Pulmonary artery endothelial cell (primary cell): ENCODE measurements at regions not wholly inside any gene's neighbourhood (a gene's known extent, or its start where the extent isn't known, plus 50 kb on each side); places are given as distances from the start of the nearest gene placed in this dataset.

Experiments
- DNase-seq: peaks from one replicate; pipeline ENCODE4 v3.0.0-alpha.2; 2011; ENCODE audit warnings: low read depth, low spot score

GRCh38 chr9:27749838-27750237 is 176.6 kb upstream of the C9orf72 start:
- DNase-seq, result no peak

DNA sequence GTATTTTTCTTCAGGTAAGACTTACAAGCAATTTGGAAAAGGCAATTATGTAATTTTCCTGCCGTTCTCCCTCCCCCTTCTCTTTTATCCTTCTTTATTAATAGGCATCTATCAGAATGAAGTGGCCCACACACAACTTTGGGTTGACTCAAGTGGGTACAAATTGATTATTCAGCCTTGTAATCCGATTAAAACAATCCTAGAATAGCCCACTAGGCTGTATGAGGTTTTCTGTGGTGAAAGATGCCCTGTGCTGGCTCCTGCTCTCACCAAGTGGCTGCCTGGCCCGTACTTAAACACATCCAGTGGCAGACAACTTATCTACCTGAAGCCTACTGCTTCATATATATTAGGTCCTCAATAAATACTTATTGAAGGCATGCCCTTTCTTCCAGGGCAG is 177.3 kb upstream of the C9orf72 start:
- no peak for DNase-seq

DNA sequence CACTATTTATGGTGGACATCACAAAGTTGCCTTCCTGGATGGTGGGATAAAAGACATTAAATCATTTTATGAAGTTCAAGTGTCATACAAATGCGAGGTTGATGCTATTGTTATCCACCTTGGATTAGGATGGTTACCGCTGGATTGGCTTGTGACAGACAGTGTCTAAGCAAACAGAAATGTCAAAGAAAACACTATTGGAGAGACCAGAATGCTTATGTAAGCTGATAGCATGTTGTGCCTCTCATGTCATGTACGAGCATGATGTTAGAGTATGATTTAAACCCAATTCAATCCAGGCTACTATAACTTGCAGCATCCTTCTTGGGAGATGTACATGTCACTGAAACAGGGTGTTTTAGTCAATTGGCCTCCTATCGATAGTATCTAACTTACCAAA is 178.8 kb upstream of the C9orf72 start:
- no peak for DNase-seq

- DNase-seq, result no peak
These were observed 182.6 kb upstream of the C9orf72 start for GRCh38 chr9:27755846-27756245.

- no peak for DNase-seq
These were observed 183.1 kb upstream of the C9orf72 start for GRCh38 chr9:27756418-27756817.

- DNase-seq, result no peak
These were observed 190.6 kb upstream of the C9orf72 start for GRCh38 chr9:27763831-27764230.

GRCh38 chr9:27765266-27766072 is 192.2 kb upstream of the C9orf72 start:
- no peak for DNase-seq

DNA sequence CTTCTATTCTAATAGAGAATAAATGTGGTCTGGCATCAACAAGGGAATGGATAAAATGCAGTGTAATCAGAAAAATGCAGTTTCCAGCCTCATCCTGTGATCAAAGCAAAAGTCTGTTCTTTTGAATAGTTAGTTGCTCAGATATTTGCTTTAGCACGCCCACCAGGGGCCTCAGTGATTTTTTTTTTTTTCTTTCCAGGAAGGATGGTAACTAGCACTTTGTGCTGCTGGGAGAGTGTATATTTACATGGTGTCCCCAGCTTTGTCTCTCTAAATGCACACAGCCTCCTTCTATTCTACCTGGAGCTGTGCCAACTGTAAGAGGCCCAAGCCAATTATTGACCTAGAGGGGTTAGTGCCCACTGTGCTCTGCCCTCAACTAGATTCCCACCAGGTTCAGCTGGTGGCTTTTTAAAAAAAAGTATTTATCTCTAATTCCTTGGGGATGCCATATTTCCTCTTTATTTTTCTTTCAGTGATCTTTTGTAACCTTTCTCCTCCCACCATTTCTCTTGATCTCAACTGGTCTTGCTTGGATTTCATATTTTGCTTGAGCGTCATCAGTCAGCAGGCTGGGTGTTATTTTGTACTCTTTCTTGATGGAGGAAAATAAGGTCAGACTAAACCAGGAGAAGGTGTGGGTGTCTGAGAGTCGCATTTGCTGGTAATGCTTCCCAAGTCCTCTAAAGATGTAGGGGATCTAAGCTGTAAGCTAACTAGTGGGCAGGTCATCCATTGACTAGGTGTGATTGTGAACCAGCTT is 193.0 kb upstream of the C9orf72 start:
- DNase-seq, result no peak

DNA sequence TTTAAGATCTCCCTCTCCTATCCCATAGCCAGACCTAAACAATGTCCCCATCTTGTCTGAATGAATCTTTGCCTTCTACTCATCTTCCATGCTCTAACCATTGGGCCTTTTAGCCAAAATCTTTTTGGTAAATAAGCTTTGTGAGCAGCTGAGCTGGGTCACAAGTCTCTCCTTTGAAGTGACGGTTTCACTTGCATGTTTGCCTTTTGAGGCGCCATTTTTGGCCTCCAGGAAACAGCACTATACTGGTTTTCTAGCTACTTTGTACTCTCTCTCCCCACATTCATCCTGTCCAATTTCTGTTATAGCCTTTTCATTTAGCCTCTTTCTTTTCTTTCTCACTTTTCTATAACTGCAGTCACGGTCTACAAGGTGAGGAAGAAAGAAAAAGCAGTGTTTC is 195.5 kb upstream of the C9orf72 start:
- DNase-seq, result no peak

DNA sequence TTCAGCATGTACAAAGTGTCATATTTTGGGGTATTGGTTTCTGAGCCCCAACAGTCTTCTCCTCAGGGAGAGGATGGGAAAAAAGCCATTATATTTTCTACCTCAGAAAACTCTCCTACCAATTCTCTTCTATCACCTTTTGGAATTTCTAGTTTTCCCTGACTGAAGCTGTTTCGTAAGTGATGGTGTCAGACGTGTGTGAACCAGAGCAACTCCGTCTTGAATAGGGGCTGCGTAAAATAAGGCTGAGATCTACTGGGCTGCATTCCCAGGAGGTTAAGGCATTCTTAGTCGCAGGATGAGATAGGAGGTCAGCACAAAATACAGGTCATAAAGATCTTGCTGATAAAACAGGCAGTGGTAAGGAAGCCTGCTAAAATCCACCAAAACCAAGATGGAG is 197.3 kb upstream of the C9orf72 start:
- DNase-seq, result no peak

DNA sequence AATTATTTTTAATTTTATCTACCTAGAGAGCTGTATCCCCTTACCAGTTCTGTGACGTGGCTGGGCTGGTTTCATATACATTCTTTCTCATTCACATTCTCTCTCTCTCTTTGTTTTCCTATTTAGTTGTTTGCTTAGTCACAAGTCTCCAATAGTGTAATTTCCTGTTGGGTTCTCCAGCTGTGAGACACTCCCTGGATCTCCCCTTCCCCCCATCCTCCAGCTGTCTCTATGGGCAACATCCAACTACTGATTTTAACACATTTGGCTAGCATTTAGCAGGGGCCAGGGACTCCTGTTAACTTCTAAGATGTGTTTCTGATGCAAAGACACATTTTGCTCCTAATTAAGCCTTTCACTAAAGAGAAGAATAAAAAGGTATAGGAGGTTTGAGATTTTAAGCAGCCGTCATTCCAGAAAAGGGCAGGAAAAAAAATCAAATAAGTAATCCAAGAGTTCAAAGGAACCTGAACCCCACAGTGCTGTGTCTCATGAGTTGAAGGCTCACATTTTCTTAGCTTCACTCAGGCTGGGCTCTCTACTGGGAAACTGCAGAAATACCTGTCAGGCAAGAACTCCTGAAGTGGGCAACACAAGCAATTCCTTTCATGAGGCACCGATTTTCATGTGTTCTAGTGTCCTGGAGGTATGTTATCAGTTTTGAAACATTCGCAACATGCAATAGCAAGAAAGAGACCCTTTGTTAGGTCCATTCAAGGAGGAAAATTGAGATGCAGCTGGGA is 198.7 kb upstream of the C9orf72 start:
- DNase-seq, result no peak

GRCh38 chr9:27784847-27785713 is 211.8 kb upstream of the C9orf72 start:
- no peak for DNase-seq

DNA sequence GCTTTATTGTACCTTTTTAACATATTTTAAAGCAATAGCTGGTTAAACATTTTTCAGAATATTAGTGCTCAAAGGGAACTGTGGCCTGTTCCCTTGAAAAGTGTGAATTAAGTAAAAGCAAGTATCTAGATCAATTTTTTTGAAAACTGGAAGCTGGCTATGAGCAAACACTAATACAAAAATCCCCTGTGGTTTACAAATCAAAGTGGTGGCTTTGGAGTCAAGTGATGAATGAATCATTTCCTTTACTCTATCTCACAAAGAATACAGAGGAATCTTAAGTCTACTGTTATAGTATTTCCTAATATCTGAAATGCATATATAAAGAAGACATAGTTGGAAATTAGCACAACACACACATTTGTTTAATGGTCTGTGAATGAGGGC is 212.4 kb upstream of the C9orf72 start:
- no peak for DNase-seq

- no peak for DNase-seq
These were observed 214.6 kb upstream of the C9orf72 start for GRCh38 chr9:27787891-27788290.

- no peak for DNase-seq
These were observed 218.0 kb upstream of the C9orf72 start for GRCh38 chr9:27791311-27791710.

DNA sequence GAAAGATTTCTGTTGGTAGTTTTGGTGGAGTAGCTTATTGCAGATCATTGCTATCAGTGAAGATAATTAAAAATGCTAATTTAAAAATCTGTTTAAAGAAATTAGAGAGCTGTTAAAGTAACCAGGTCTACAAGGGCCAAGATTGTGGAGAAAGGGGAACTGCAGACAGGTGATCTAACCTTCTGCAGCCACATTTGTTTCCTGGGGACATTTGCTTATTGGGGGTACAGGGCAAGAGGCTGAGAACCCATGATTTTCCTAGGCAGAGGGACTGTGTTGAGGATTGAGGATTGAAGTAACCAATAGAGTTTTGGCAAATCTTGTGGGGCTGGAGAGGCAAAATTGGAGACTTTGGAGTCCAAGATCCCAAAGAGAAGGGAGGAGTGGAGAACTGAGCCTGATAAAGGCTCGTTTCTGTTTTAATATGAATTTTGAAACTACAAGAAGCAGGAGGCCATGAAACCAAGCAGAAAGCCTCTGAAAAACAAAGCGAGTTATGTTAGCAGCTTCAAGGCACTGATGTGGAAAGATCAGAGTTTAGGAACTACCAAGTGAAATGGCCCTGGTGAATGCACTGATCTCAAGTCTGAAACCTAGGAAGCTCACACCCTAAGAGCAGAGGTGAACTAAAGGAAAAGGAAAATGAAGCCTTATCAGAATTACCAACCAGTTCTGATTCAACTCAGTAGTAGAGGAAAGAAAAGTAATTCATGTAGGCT is 219.8 kb upstream of the C9orf72 start:
- no peak for DNase-seq

DNA sequence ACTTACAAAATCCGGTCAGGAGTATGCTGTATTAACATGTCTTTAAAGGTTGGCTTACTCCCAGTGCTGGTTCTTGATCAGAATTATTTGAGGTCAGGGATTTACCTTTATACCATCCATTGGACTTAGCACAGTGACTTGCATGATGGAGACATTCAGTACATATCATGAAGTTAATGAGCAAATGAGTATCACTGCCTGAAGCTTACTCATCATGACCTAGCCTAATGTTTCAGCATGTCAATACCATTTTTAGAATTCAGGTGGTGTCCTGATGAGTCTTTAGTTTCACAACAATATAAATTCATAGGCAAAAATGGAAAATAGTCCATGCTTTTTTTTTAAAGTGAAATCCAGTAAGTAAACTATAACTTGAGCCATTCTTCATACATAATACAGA is 226.0 kb upstream of the C9orf72 start:
- no peak for DNase-seq

GRCh38 chr9:27800159-27800558 is 226.9 kb upstream of the C9orf72 start:
- DNase-seq, result no peak

- DNase-seq, result no peak
These were observed 227.6 kb upstream of the C9orf72 start for GRCh38 chr9:27800692-27801370.

- DNase-seq, result no peak
These were observed 228.3 kb upstream of the C9orf72 start for GRCh38 chr9:27801545-27801944.
